Pancreas (tissue), 10 donors: ENCODE measurements at regions not wholly inside any gene's neighbourhood (a gene's known extent, or its start where the extent isn't known, plus 50 kb on each side); places are given as distances from the start of the nearest gene placed in this dataset.
A peak's percentile ranks its signal among the peaks of the same experiment; 100 is the strongest.

Source experiments
- ATAC-seq, 4 donors: fragments of 200-7000 bp; cut with Tn5 transposase; one replicate each; pipeline versions ENCODE4 v1.8.0 to v1.9.1; 2020; ENCODE audit warnings: mild to moderate bottlenecking in 4 of 4, moderate library complexity in 4 of 4
- DNase-seq, 6 donors: peaks; one replicate each; pipeline ENCODE4 v3.0.0-alpha.2; 2020
- FAIRE-seq: peaks from 2 replicates; lab custom pipeline; 2012; peaks lifted over from hg19 to GRCh38; lab: Jason Lieb, UNC
- H3K27ac ChIP-seq, 4 donors: fragments of 200-600 bp; sonication (generic); 1 replicate in 3 of 4; 2 replicates in 1 of 4; pipeline versions ENCODE4 v1.5.0 to v1.8.0; 2020
- H3K27me3 ChIP-seq, 4 donors: fragments of 200-600 bp; one replicate each; pipeline ENCODE4 v1.8.0; 2021
- H3K36me3 ChIP-seq, 3 donors: fragments of 200-600 bp; sonication (generic) in 1 of 3; one replicate each; pipeline versions ENCODE4 v1.5.0 to v1.8.0; 2020 to 2021
- H3K4me1 ChIP-seq, 3 donors: fragments of 200-600 bp; one replicate each; pipeline ENCODE4 v1.8.0; 2021
- H3K4me3 ChIP-seq, 4 donors: fragments of 200-600 bp; sonication (generic) in 2 of 4; one replicate each; pipeline versions ENCODE4 v1.5.0 to v1.8.0; 2020 to 2021
- H3K9me3 ChIP-seq, 4 donors: fragments of 200-600 bp; one replicate each; pipeline ENCODE4 v1.8.0; 2021
- WGBS, 2 donors: extraction: QIAGEN DNeasy Blood & Tissue Kit; methylation state at CpG; one replicate each; pipeline ENCODE4 v1.1.7; 2013; 5-methylcytosine and 5-hydroxymethylcytosine counted together
- intact Hi-C, 3 donors: fragments of 100-400 bp; cut with DNase I; formaldehyde crosslinking; loops; one replicate each; pipeline versions ENCODE4 v1.11.1 to v1.14.2; 2022
- TF ChIP-seq, protein P1 (sequence below), 4 donors: fragments of 200-600 bp; sonication (generic) in 3 of 4; IDR thresholded peaks; one replicate each; pipeline versions ENCODE4 v1.5.0 to v1.8.0; 2021; ENCODE audit warnings: antibody characterized with exemption in 4 of 4
- donor health status: healthy with polysubstance abuse.
- donor health status: DM: no; HTN: no; CAD: no; lungs with moderate emphysema.
- donor health status: DM: no; HTN: no; CAD: no.
- donor health status: control.
- donor health status: control.
- donor health status: Bipolar disorder and iron deficiency.
- donor health status: DM: yes; HTN: yes; CAD: no.
- donor health status: DM: no; HTN: no; CAD: no.
- donor health status: DM: no; HTN: no; CAD: no.
- donor health status: DM: yes; HTN: yes; CAD: no.

DNA sequence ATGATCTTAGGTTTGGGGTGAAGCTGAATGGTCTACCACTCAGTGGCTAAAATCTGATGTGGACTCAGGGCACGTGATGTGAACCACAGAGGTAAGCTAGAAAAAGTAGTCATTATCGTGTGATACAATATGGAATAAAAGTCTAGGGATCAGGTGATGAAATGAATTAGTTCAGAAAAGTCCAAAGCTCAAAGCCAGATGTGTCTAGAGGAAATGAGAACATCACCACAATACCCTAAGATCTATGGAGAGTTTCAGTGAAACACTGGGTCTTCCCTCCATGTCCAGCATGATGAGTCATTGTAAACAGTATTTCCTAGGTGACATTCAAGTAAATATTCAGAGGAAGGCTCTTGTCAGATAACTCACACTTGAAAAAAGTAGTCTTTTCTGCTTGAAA lies 1257.4 kb upstream of the ZEB2 start:
- Histone ChIP-seq H3K27me3 (no peaks in the 10 kb centered on the region), H3K27ac (no peak overlapping the region), H3K36me3 (no peaks in the 10 kb centered on the region), H3K4me1 (no peaks in the 10 kb centered on the region), H3K4me3 (no peak overlapping the region), H3K9me3 (no peaks in the 10 kb centered on the region)
- TF ChIP-seq, protein P1, sequence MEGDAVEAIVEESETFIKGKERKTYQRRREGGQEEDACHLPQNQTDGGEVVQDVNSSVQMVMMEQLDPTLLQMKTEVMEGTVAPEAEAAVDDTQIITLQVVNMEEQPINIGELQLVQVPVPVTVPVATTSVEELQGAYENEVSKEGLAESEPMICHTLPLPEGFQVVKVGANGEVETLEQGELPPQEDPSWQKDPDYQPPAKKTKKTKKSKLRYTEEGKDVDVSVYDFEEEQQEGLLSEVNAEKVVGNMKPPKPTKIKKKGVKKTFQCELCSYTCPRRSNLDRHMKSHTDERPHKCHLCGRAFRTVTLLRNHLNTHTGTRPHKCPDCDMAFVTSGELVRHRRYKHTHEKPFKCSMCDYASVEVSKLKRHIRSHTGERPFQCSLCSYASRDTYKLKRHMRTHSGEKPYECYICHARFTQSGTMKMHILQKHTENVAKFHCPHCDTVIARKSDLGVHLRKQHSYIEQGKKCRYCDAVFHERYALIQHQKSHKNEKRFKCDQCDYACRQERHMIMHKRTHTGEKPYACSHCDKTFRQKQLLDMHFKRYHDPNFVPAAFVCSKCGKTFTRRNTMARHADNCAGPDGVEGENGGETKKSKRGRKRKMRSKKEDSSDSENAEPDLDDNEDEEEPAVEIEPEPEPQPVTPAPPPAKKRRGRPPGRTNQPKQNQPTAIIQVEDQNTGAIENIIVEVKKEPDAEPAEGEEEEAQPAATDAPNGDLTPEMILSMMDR (IDR thresholded peaks at IDR 0.05) = no peak
- intact Hi-C loops = no loop called here
- no peak for FAIRE-seq
- no peak for DNase-seq
- 81 to 91% methylated on average over 2 of the region's 2 CpGs for WGBS, 2 donors
- ATAC-seq = peak in 2 of 4 donors; percentile 35 to 54

DNA sequence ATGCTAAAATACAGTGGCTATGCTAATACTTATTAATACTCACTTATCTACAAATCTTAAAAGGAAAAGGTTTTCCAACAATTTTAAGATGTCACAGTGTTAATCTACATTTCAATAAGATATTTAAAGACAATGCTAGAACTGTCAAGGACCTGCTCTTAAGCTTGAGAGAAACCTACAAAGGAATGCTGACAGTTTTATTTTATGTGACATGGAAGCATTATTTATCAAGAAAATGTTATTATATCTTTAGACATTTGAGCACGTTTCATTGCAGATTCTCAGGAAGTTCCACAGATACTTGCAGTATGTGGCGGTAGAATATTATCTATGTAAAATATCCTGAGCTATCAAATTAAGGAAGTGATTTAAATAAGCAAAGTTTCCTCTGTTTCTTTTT lies 1255.7 kb upstream of the ZEB2 start:
- Histone ChIP-seq H3K27me3 (no peaks in the 10 kb centered on the region), H3K27ac (no peak overlapping the region), H3K36me3 (no peaks in the 10 kb centered on the region), H3K9me3 (no peaks in the 10 kb centered on the region), H3K4me3 (no peak overlapping the region), H3K4me1 (no peaks in the 10 kb centered on the region)
- WGBS, 2 donors = 52 to 59% methylated on average over 2 of the region's 2 CpGs
- intact Hi-C loops = no loop called here
- ATAC-seq = no peak
- DNase-seq = no peak
- FAIRE-seq = no peak
- TF ChIP-seq, protein P1 (IDR thresholded peaks at IDR 0.05) = no peak

DNA sequence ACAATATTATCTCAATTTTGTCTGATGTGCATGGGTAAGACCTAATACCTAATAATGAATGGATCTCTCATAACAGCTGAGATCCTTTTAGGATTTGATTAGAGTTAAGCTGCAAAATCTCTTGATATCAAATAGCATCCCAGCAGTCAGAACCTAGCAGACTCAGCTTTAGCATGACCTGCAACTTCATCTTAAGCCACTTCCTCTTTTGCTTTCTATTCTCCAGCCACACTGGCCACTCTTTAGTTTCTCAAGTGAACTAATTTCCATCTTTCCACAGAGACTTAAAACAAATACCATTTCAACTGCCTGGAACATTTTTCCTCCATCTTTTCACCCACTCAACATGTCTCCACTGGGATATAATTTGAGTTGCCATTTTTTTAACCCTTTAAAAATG lies 1251.6 kb upstream of the ZEB2 start:
- intact Hi-C loops = no loop called here
- DNase-seq (no peak), ATAC-seq (no peak), FAIRE-seq (no peak)
- no peak overlapping the region for H3K4me3 ChIP-seq
- H3K9me3 ChIP-seq = no peaks in the 10 kb centered on the region
- no peaks in the 10 kb centered on the region for H3K4me1 ChIP-seq
- TF ChIP-seq, protein P1 (IDR thresholded peaks at IDR 0.05) = no peak
- no peak overlapping the region for H3K27ac ChIP-seq
- H3K27me3 ChIP-seq = no peaks in the 10 kb centered on the region
- no peaks in the 10 kb centered on the region for H3K36me3 ChIP-seq

DNA sequence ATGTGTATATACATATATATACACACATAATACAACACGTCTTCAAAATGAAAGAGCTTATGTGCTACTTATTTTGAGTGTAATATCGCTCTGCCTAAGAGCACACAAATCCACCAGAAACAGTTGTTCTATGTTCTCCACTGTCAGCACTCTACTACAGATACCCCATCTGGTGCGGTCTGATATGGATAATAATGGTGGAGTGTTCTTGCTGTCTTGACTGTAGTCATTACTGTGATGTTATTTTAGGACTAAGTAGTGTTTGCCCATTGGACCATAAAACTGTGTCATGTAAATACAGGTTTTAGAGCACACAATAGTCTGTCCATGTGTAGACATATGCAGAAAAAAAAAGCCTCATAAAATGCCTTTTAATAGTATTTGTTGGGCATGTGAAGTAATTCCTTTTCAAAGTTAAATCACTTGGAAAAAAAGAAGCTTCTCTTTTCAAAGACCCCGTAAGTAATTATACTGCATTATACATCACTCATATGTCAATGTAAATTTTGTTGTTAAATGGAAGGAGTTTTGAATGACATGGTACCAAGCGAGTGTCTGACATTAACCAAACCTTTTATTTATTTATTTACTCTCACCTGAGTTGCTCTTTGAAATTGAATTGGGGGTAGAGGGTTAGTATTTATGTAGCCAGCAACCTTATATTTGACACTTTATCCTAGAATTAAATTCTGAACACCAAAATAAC lies 1249.2 kb upstream of the ZEB2 start:
- H3K36me3 ChIP-seq = no peaks in the 10 kb centered on the region
- intact Hi-C loops = no loop called here
- no peaks in the 10 kb centered on the region for H3K27me3 ChIP-seq
- no peak for DNase-seq
- H3K9me3 ChIP-seq = no peaks in the 10 kb centered on the region
- no peak overlapping the region for H3K4me3 ChIP-seq
- TF ChIP-seq, protein P1 (IDR thresholded peaks at IDR 0.05) = no peak
- H3K27ac ChIP-seq = no peak overlapping the region
- no peak for FAIRE-seq
- ATAC-seq = no peak
- no peaks in the 10 kb centered on the region for H3K4me1 ChIP-seq
- 81 to 84% methylated on average over 5 of the region's 5 CpGs for WGBS, 2 donors

DNA sequence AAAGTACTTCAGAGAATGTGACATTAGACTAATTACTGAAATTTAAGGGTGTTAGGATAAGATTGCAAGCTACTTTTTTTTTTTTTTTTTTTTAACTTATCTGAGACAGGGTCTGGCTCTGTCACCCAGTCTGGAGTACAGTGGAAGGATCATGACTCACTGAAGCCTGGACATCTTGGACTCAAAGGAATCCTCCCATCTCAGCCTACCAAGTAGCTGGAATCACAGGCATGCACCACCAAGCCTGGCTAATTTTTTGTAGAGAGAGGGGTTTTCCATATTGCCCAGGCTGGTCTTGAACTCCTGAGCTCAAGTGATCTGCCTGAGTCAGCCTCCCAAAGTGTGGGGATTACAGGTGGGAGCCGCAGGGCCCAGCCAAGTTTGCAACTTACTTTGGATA lies 1246.0 kb upstream of the ZEB2 start:
- intact Hi-C loops = no loop called here
- H3K27ac ChIP-seq = no peak overlapping the region
- TF ChIP-seq, protein P1 (IDR thresholded peaks at IDR 0.05) = no peak
- H3K4me1 ChIP-seq = peaks cover 0 to 7% (median 7%) of the 10 kb centered on the region in 3 donors
- no peak for ATAC-seq
- 95 to 100% methylated on average over 1 of the region's 1 CpG for WGBS, 2 donors
- no peak overlapping the region for H3K4me3 ChIP-seq
- DNase-seq = no peak
- H3K36me3 ChIP-seq = no peaks in the 10 kb centered on the region
- FAIRE-seq = no peak
- no peaks in the 10 kb centered on the region for H3K27me3 ChIP-seq
- H3K9me3 ChIP-seq = no peaks in the 10 kb centered on the region
